NCI-H1417 treated with DMSO at 0.1 percent for 48 hours (cell line): ENCODE measurements at regions not wholly inside any gene's neighbourhood (a gene's known extent, or its start where the extent isn't known, plus 50 kb on each side); places are given as distances from the start of the nearest gene placed in this dataset.
"Not testable (repeated sequence)": the region's sequence is repeated elsewhere in the genome, so short reads cannot be mapped to it uniquely, and the experiment has no call there.

Source experiments
- DNase-seq: peaks from one replicate; lab custom pipeline; 2025; lab: John Stamatoyannopoulos, UW

DNA sequence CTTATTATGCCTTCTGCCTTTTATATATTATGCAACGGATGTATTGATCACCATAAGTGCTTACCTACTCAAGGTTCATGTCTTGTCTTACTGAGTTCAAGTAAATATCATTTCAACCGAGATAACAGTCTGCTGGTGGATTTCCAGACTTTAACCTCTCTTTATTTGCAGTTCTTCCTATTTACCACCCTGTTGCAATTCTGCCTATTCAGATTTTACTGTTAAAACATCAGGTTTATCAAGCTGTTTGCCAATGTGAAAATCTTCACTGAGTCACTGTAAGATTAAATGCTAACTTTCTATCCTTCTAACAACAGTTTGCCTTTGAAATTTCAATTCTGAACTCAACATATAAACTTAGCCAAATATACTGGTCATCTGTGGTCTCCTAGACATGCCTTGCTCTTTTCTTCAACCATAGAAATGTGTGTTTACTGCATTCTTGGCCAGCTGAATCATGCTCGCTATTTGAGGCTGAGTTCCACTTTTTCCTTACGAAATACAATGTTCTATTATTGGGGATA lies 471.7 kb upstream of the RORB start:
- no peak for DNase-seq

DNA sequence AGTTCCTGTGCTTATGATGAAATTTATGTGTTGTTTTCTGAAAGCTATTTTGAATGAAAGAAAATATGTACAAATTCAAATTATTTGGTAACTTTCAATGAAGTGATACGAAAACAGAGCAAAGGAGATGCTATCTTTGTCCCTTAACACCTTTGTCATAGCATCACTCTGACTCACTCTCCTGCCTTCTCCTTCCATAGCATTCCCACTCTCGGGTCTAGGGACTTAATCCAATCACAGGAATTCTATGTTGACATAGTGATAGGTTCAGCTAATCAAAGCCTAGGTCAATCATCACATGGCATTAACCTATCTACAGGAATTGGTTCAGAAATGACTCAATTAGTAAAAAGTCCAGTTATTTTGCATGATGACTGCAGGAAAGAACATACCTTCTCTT lies 464.7 kb upstream of the RORB start:
- no peak for DNase-seq

DNA sequence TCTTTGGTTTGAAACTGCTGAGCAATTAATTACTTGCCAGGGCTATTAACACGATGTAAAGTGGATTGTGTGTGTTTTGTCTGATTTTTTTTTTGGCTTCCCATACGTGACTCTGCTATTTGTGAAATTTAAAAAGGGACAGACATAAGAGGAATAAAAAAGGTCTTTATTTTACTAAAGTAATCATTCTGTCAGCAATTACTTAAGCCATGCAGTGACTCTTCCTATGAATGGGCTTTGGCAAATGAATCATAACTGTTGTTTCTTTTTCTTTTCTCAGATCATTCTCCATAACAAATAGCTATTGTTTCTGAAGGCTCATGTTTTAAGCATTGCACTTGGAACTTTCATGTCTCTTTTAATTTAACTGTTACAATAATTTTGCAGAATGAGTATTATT lies 461.3 kb upstream of the RORB start:
- no peak for DNase-seq

GRCh38 chr9:74036549-74037231 lies 460.4 kb upstream of the RORB start:
- DNase-seq = no peak

DNA sequence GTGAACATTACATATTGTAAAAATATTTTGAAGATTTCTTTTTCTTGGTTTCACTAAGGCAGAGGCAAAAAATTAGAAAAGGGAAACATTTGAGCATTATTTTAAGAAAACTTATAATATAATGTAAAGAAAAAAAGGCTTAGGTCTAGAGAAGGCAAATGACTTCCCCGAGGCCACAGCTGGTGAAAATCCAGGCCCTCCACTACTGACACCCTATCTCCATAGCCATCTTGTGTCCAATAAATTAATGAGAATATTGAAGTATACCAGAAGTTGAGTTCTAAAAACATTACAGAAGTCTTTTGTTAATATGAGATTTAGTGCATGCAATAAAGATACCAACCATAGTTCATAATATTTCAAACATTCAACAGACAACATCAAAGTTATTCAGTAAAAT lies 459.9 kb upstream of the RORB start:
- DNase-seq = no peak

DNA sequence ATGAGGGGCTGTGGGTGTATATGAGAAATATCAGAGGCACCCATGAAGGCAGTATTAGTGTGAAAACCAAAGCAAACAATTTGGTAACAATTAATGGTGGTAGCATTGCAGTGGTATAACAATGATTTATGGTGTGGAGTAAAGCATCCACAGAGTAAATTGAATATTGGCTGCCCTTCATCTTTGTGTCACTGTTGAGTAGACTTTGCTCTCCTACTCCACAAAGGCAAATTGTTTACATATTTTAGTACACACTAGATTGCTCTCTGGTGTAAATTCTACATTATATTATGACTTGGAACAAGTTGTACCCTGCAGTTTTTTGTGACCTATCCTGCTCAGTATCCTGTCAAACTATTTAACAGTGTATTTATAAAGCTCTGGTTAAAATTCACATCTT lies 455.5 kb upstream of the RORB start:
- no peak for DNase-seq

- DNase-seq = no peak
Measured at GRCh38 chr9:74044844-74045243, 452.3 kb upstream of the RORB start.

DNA sequence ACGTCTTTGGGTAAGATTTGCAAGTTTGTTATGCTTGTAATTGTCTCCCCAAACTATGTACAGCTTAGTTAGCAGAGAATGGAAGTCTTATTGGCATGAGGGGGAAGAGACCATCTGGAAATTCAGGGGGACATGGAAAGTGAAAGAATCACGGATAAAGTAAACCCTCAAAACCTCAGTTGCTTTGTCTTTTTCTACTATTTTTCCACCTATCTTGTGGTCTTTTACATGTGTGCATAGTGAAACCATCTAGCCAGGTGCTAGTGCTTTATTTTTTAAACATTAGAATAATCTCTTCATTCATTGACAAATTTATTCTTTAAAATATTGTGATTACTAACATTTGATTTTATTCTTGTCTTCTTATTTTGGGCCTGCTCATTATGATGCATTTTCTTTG lies 441.1 kb upstream of the RORB start:
- DNase-seq = no peak

DNA sequence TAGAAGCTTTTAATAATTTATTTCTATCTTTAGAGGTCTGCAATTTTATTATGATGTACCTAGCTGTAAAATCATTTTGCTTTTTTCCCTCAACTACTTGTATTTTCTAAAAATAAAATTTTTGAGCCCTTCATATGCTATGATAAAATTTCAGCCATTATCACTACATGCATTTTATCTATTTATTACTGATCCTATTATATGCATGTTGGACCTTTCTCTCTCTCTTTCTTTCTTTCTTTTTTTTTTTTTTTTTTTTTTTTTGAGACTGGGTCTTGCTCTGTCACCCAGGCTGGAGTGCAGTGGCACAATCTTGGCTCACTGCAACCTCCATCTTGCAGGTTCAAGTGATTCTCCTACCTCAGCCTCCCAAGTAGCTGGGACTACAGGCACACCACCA lies 440.1 kb upstream of the RORB start:
- not testable (repeated sequence) for DNase-seq

DNA sequence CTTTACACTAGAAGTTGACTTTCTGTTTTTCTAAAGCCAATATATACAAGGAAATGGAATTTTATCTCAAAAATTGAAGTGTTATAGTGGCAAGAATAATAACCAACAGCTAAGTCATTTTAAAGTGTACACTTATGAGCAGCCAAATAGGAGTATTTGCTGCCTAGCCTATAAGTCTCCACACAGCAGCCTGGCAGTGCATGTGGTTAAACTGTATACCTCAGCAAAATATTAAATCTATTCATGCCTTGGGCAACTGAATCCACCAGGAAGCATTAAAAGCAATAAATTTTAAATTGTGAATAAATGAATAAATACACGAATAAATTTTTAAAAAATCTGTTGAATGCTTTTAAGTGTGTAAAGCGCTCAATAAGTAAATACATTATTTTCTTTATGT lies 432.4 kb upstream of the RORB start:
- DNase-seq = no peak

GRCh38 chr9:74066128-74066527 lies 431.0 kb upstream of the RORB start:
- no peak for DNase-seq

DNA sequence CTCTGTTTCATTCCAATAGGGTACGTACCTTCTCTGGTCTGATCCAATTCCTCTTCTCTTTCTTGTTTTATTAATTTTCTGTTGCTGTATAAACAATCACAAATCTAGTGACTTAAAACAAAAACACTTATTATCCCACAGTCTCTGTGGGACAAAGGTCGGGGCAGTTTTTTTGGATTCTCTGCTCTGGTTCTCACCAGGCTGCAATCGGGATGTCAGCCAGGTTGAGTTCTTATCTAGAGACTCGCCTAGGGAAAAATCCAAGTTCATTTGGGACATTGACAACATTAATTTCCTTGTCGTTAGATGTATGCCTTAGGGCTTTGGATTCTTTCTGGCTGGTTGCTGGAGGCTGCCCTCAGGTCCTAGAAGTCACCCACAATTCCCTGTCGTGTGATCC lies 430.5 kb upstream of the RORB start:
- DNase-seq = no peak

GRCh38 chr9:74071502-74071901 lies 425.6 kb upstream of the RORB start:
- DNase-seq = no peak

DNA sequence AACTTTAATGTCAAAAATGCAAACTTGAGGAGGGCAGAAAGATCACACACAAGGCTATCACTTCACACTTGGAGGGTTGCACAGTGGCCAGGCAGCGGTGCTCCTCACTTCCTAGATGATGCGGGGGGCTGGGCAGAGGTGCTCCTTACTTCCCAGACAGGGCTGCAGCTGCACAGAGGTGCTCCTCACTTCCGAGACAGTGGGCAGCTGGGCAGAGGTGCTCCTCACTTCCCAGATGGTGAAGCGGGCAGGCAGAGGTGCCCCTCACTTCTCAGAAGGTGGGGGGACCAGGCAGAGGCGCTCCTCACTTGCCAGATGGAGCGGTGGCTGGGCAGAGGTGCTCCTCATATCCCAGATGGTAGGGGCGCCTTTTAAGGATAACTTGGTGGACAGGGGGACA lies 423.2 kb upstream of the RORB start:
- DNase-seq = no peak

GRCh38 chr9:74078647-74079046 lies 418.5 kb upstream of the RORB start:
- no peak for DNase-seq

GRCh38 chr9:74080652-74081051 lies 416.5 kb upstream of the RORB start:
- not testable (repeated sequence) for DNase-seq

- no peak for DNase-seq
Measured at GRCh38 chr9:74083681-74084433, 413.3 kb upstream of the RORB start.

DNA sequence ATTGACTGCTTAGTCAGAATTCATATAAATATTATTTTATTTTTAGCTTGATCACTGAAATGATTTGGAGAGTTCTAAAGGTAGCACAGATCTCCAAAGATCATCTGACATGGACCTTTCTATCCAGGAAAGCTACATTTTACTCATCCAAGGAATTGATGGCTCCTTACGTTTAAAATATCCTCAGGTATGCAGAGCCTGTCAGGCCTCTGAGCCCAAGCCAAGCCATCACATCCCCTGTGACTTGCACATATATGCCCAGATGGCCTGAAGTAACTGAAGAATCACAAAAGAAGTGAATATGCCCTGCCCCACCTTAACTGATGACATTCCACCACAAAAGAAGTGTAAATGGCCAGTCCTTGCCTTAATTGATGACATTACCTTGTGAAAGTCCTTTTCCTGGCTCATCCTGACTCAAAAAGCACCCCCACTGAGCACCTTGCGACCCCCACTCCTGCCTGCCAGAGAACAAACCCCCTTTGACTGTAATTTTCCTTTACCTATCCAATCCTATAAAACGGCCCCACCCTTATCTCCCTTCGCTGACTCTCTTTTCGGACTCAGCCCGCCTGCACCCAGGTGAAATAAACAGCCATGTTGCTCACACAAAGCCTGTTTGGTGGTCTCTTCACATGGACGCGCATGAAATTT lies 411.6 kb upstream of the RORB start:
- DNase-seq = not testable (repeated sequence)

DNA sequence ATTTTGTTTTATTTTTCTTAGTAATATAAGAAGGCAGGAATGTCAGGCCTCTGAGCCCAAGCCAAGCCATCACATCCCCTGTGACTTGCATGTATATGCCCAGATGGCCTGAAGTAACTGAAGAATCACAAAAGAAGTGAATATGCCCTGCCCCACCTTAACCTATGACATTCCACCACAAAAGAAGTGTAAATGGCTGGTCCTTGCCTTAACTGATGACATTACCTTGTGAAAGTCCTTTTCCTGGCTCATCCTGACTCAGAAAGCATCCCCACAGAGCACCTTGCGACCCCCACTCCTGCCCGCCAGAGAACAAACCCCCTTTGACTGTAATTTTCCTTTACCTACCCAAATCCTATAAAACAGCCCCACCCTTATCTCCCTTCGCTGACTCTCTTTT lies 406.2 kb upstream of the RORB start:
- not testable (repeated sequence) for DNase-seq

- no peak for DNase-seq
Measured at GRCh38 chr9:74092491-74092834, 404.7 kb upstream of the RORB start.

DNA sequence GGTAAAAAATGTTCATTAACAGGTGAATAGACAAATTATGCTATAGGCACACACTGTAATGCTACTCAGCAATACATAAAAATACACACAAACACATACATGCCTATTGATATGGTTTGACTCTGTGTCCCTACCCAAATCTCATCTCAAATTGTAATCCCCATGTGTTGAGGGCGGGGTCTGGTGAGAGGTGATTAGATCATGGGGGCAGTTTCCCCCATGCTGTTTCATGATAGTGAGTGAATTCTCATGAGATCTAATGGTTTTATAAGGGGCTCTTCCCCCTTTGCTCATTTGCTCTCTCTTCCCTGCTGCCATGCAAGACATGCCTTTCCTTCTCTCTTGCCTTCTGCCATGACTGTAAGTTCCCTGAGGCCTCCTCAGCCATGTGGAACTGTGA lies 403.1 kb upstream of the RORB start:
- DNase-seq = not testable (repeated sequence)

GRCh38 chr9:74094766-74095165 lies 402.4 kb upstream of the RORB start:
- no peak for DNase-seq

DNA sequence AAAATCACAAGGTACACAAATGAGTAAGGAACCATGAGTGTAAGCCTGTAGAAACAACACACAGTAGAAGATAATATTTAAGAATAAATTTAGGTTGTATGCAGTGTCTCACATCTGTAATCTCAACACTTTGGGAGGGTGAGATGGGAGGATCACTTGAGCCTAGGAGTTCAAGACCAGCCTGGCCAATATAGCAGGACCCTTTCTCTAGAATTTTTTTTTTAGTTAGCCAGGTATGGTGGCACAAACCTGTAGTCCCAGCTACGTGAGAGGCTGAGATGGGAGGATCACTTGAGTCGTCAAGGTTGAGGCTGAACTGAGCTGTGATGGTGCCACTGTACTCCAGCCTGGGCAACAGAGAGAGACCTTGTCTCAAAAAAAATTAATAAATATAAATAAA lies 401.2 kb upstream of the RORB start:
- no peak for DNase-seq
